ENCODE measurements at regions not wholly inside any gene's neighbourhood (a gene's known extent, or its start where the extent isn't known, plus 50 kb on each side); places are given as distances from the start of the nearest gene placed in this dataset.

GRCh38 chr22:44442186-44442815 lies 55.7 kb downstream of the RTL6 start:
- POLR2A ChIA-PET = no interaction called here
- ATAC-seq = no peak
- WGBS (ENCODE audit: missing lambda C conversion rate) = 53% methylated on average over 8 of the region's 12 CpGs
- Histone ChIP-seq H3K4me3 (no peak overlapping the region), H3K4me2 (no peak overlapping the region), H3K4me1 (0 out of 3 replicates have a peak, but pooled peaks cover 4% of the 10 kb centered on the region), H3K9me3 (peaks cover 9% of the 10 kb centered on the region; the same call in 2 of the 3 replicates), H3K27ac (no peak overlapping the region)
- no peak for DNase-seq (ENCODE audit: low read depth in 1 of 2, low spot score in 1 of 2)
- no peak for FAIRE-seq
- CTCF ChIA-PET = no interaction called here
- no peak for TF ChIP-seq ATOH8 (CRISPR knock-in tag; IDR thresholded peaks at IDR 0.05; ENCODE audit: low read depth)
- no peak for TF ChIP-seq PBX3 (IDR thresholded peaks at IDR 0.05)
- no peak for TF ChIP-seq SREBF2 (IDR thresholded peaks at IDR 0.05)
- no peak for TF ChIP-seq RAD21 (conservative IDR thresholded peaks at IDR 0.05 in 1 of 2, IDR thresholded peaks at IDR 0.05 in 1 of 2)
- TF ChIP-seq NFE2L2 (conservative IDR thresholded peaks at IDR 0.05; ENCODE audit: low read length) = no peak
- TF ChIP-seq PHF8 (IDR thresholded peaks at IDR 0.05; ENCODE audit: borderline replicate concordance, low read depth) = no peak
- TF ChIP-seq RARB (CRISPR knock-in tag; IDR thresholded peaks at IDR 0.05) = no peak
- TF ChIP-seq MAZ (IDR thresholded peaks at IDR 0.05; ENCODE audit: borderline replicate concordance, low read depth, low read length) = no peak
- no peak for TF ChIP-seq MYC (IDR thresholded peaks at IDR 0.05; ENCODE audit: borderline replicate concordance, low read length)
- no peak for TF ChIP-seq ZC3H11A (IDR thresholded peaks at IDR 0.05)
- TF ChIP-seq ZNF302 (CRISPR knock-in tag; IDR thresholded peaks at IDR 0.05) = no peak
- no peak for TF ChIP-seq CEBPB (IDR thresholded peaks at IDR 0.05)
- TF ChIP-seq CBX8 (IDR thresholded peaks at IDR 0.05) = no peak
- no peak for TF ChIP-seq ZSCAN20 (CRISPR knock-in tag; IDR thresholded peaks at IDR 0.05)
- TF ChIP-seq FOXS1 (CRISPR knock-in tag; IDR thresholded peaks at IDR 0.05) = no peak
- TF ChIP-seq HEYL (CRISPR knock-in tag; IDR thresholded peaks at IDR 0.05) = no peak
- no peak for TF ChIP-seq RCOR1 (IDR thresholded peaks at IDR 0.05; ENCODE audit: low read depth, low read length)
- no peak for TF ChIP-seq SMC3 (IDR thresholded peaks at IDR 0.05)

- Histone ChIP-seq H3K9me3 (peaks cover 5% of the 10 kb centered on the region; the same call in 2 of the 3 replicates), H3K27ac (no peak overlapping the region), H3K4me1 (0 out of 3 replicates have a peak, but pooled peaks cover 4% of the 10 kb centered on the region), H3K4me2 (no peak overlapping the region), H3K4me3 (no peak overlapping the region)
- TF ChIP-seq TP53 (CRISPR knock-in tag; IDR thresholded peaks at IDR 0.05) (no peak), ESRRA (IDR thresholded peaks at IDR 0.05; ENCODE audit: borderline replicate concordance, low read length) (no peak), POLR2AphosphoS2 (conservative IDR thresholded peaks at IDR 0.05; ENCODE audit: low read length) (no peak), HOXA7 (CRISPR knock-in tag; IDR thresholded peaks at IDR 0.05) (no peak), CEBPB (IDR thresholded peaks at IDR 0.05) (no peak), FOSB (CRISPR knock-in tag; IDR thresholded peaks at IDR 0.05) (no peak), BHLHE40 (IDR thresholded peaks at IDR 0.05; ENCODE audit: low read depth, low read length) (no peak)
- POLR2A ChIA-PET = no interaction called here
- WGBS (ENCODE audit: missing lambda C conversion rate) = 63% methylated on average over 3 of the region's 16 CpGs
- CTCF ChIA-PET = no interaction called here
- DNase-seq (ENCODE audit: low read depth in 1 of 2, low spot score in 1 of 2) (no peak), ATAC-seq (no peak), FAIRE-seq (no peak)
Observed at GRCh38 chr22:44441401-44442185, 56.4 kb downstream of the RTL6 start.
